ENCODE measurements at regions not wholly inside any gene's neighbourhood (a gene's known extent, or its start where the extent isn't known, plus 50 kb on each side); places are given as distances from the start of the nearest gene placed in this dataset.

GRCh38 chr4:85142451-85142850, 176.0 kb upstream of the WDFY3 start:
- H3K27ac ChIP-seq (ENCODE audit: low read depth in 1 of 2, low read length in 2 of 2) = no peak overlapping the region
- no peak overlapping the region for H3K9ac ChIP-seq (ENCODE audit: low read depth in 1 of 2, low read length in 2 of 2)
- H3K9me3 ChIP-seq (ENCODE audit: control insufficient read depth in 4 of 4, low read length in 3 of 4) = no peaks in the 10 kb centered on the region
- H3K4me1 ChIP-seq (ENCODE audit: control insufficient read depth in 4 of 4, insufficient read depth in 4 of 4, low read length in 3 of 4) = no peaks in the 10 kb centered on the region
- peaks cover 0 to 2% (median 0%) of the 10 kb centered on the region in 4 donors for H3K27me3 ChIP-seq (ENCODE audit: control insufficient read depth in 4 of 4, insufficient read depth in 4 of 4, low read length in 3 of 4)
- TF ChIP-seq SP1 (IDR thresholded peaks at IDR 0.05) = no peak
- TF ChIP-seq ZBTB33 (IDR thresholded peaks at IDR 0.05) = no peak
- TF ChIP-seq HNF4A (conservative IDR thresholded peaks at IDR 0.05) = no peak
- no peak for TF ChIP-seq HNF4G (IDR thresholded peaks at IDR 0.05)
- no peak for TF ChIP-seq REST (IDR thresholded peaks at IDR 0.05)
- no peak for TF ChIP-seq RXRA (IDR thresholded peaks at IDR 0.05)
- no peak for TF ChIP-seq CTCF (IDR thresholded peaks at IDR 0.05; ENCODE audit: low read depth, low read length, missing input control)
- TF ChIP-seq FOXA1 (IDR thresholded peaks at IDR 0.05) = no peak
- TF ChIP-seq YY1 (IDR thresholded peaks at IDR 0.05) = no peak
- no peak for TF ChIP-seq EGR1 (IDR thresholded peaks at IDR 0.05; ENCODE audit: low read depth in 2 of 2)
- no peak for TF ChIP-seq RAD21 (IDR thresholded peaks at IDR 0.05)
- TF ChIP-seq NR2F2 (IDR thresholded peaks at IDR 0.05) = no peak
- no peak for TF ChIP-seq FOXA2 (IDR thresholded peaks at IDR 0.05)
- TF ChIP-seq TAF1 (conservative IDR thresholded peaks at IDR 0.05) = no peak
- TF ChIP-seq MAX (IDR thresholded peaks at IDR 0.05) = no peak
- TF ChIP-seq ATF3 (IDR thresholded peaks at IDR 0.05) = no peak
- DNase-seq (ENCODE audit: low spot score) = no peak
- H3K4me3 ChIP-seq (ENCODE audit: low read depth in 1 of 3, low read length in 3 of 3) = no peak overlapping the region
- H3K36me3 ChIP-seq (ENCODE audit: control insufficient read depth in 4 of 4, insufficient read depth in 3 of 4, low read depth in 1 of 4, low read length in 3 of 4) = no peaks in the 10 kb centered on the region
- 76% methylated on average over 2 of the region's 2 CpGs for WGBS

GRCh38 chr4:85147481-85148076, 181.1 kb upstream of the WDFY3 start:
- no peaks in the 10 kb centered on the region for H3K4me1 ChIP-seq (ENCODE audit: control insufficient read depth in 4 of 4, insufficient read depth in 4 of 4, low read length in 3 of 4)
- TF ChIP-seq EGR1 (IDR thresholded peaks at IDR 0.05; ENCODE audit: low read depth in 2 of 2) (no peak), TAF1 (conservative IDR thresholded peaks at IDR 0.05) (no peak), REST (IDR thresholded peaks at IDR 0.05) (no peak), RAD21 (IDR thresholded peaks at IDR 0.05) (peak; percentile 79 to 83), FOXA2 (IDR thresholded peaks at IDR 0.05) (no peak), CTCF (IDR thresholded peaks at IDR 0.05; ENCODE audit: low read depth, low read length, missing input control) (peak; percentile 54), NR2F2 (IDR thresholded peaks at IDR 0.05) (no peak), SP1 (IDR thresholded peaks at IDR 0.05) (no peak), GABPA (IDR thresholded peaks at IDR 0.05 in 1 of 2, conservative IDR thresholded peaks at IDR 0.05 in 1 of 2) (no peak)
- no peak overlapping the region for H3K9ac ChIP-seq (ENCODE audit: low read depth in 1 of 2, low read length in 2 of 2)
- no peaks in the 10 kb centered on the region for H3K36me3 ChIP-seq (ENCODE audit: control insufficient read depth in 4 of 4, insufficient read depth in 3 of 4, low read depth in 1 of 4, low read length in 3 of 4)
- no peak overlapping the region for H3K4me3 ChIP-seq (ENCODE audit: low read depth in 1 of 3, low read length in 3 of 3)
- H3K9me3 ChIP-seq (ENCODE audit: control insufficient read depth in 4 of 4, low read length in 3 of 4) = no peaks in the 10 kb centered on the region
- 5% methylated on average over 9 of the region's 9 CpGs for WGBS
- no peak overlapping the region for H3K27ac ChIP-seq (ENCODE audit: low read depth in 1 of 2, low read length in 2 of 2)
- DNase-seq (ENCODE audit: low spot score) = no peak
- peaks cover 0 to 2% (median 0%) of the 10 kb centered on the region in 4 donors for H3K27me3 ChIP-seq (ENCODE audit: control insufficient read depth in 4 of 4, insufficient read depth in 4 of 4, low read length in 3 of 4)
